Activated CD8-positive, alpha-beta T cell treated with anti-CD3 and anti-CD28 coated beads, Interleukin-2, amount 10 ng/mL, durations not matched to agents 7 days and 5 days (primary cell): ENCODE measurements at regions not wholly inside any gene's neighbourhood (a gene's known extent, or its start where the extent isn't known, plus 50 kb on each side); places are given as distances from the start of the nearest gene placed in this dataset.
"Not testable (repeated sequence)": the region's sequence is repeated elsewhere in the genome, so short reads cannot be mapped to it uniquely, and the experiment has no call there.

ENCODE experiments used
- ATAC-seq: fragments of 150-1000 bp; cut with Tn5 transposase; one replicate; pipeline ENCODE4 v1.10.0; 2021; ENCODE audit warnings: moderate library complexity
- CTCF ChIA-PET: fragments of 350-600 bp; sonication (Branson Sonifier 250); formaldehyde crosslinking; loops from one replicate; lab custom pipeline; 2021; ENCODE audit warnings: antibody characterized with exemption; lab: Charles Lee
- POLR2A ChIA-PET: fragments of 350-600 bp; sonication (Branson Sonifier 250); formaldehyde crosslinking; loops from one replicate; lab custom pipeline; 2021; ENCODE audit warnings: antibody characterized with exemption; lab: Charles Lee
- DNase-seq: peaks from one replicate; pipeline ENCODE4 v3.0.0-alpha.2; 2020
- H3K27ac Mint-ChIP-seq: one replicate; pipeline ENCODE4 v1.8.0; 2021; ENCODE audit warnings: mild to moderate bottlenecking, mixed read lengths
- H3K27me3 Mint-ChIP-seq: one replicate; pipeline ENCODE4 v1.8.0; 2021; ENCODE audit warnings: low read depth, mixed read lengths
- H3K36me3 Mint-ChIP-seq: one replicate; pipeline ENCODE4 v1.8.0; 2021; ENCODE audit warnings: low read depth, mixed read lengths
- H3K4me1 Mint-ChIP-seq: one replicate; pipeline ENCODE4 v1.8.0; 2021; ENCODE audit warnings: low read depth, mixed read lengths
- H3K4me3 Mint-ChIP-seq: one replicate; pipeline ENCODE4 v1.8.0; 2021; ENCODE audit warnings: mild to moderate bottlenecking, mixed read lengths
- H3K9me3 Mint-ChIP-seq: one replicate; pipeline ENCODE4 v1.8.0; 2022; ENCODE audit warnings: mixed read lengths; ENCODE audit not compliant: insufficient read depth

DNA sequence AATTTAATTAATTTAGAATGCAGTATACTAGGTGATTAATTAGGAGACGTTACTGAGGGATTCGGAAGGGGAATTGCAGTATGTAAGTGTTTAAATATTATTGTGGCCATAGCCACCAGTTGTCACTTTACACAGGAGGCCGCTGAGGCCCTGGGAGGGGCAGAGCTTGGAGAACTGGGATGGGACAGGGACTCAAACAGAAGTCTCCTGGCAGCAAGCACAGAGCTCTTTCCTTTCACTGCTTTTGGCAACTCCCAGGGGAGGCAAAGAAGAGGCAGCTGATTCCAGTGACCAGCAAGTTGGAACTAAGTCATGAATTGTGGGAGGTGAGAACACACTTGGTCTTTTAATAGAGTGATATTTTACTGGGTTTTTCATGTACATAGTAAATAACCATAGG lies 248.6 kb downstream of the RPLP1 start:
- Mint-ChIP-seq H3K4me3 (no peak overlapping the region), H3K4me1 (no peaks in the 10 kb centered on the region), H3K27ac (no peak overlapping the region), H3K9me3 (no peaks in the 10 kb centered on the region), H3K27me3 (peaks cover 5% of the 10 kb centered on the region), H3K36me3 (peaks cover 5% of the 10 kb centered on the region)
- no peak for DNase-seq
- no peak for ATAC-seq
- ChIA-PET POLR2A (no interaction called here), CTCF (interaction anchor here (1.5 kb wide), 1 partner anchor 12 kb away, joined by 6 read pairs; no protein-coding TSS in a partner anchor)

DNA sequence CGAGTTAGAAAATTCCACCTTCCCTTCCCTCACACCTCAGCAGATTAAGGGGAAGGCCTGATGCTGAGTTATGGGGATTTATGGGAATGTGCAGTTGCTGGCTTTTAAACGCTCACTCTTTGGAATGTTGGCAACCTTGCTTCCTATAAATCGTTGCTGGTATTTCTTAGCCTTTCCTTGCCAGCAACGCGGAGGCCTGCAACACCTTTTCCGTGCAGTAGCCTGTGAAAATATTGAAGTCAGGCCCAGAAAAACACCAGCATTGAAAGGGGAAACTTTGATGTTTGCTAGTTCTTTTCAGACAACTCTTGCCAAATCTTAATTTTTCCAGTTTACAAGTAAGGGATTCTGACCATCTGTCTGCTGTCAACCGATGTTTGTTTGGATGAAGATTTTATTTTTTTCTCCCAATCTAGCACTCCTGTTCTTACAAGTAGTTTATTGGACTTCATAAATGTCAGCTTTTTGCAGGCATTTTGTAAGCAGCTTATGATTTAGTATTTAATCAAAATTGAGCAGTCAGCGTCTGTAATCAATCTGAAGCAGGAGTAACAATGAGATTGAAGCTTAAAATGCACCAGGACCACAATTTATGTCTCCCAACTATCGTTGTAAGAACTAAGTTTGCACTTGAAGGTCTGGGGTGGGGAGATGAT lies 251.0 kb downstream of the RPLP1 start:
- Mint-ChIP-seq H3K36me3 (peaks cover 23% of the 10 kb centered on the region), H3K27ac (no peak overlapping the region), H3K9me3 (peaks cover 8% of the 10 kb centered on the region), H3K4me3 (no peak overlapping the region), H3K4me1 (no peaks in the 10 kb centered on the region), H3K27me3 (no peaks in the 10 kb centered on the region)
- CTCF ChIA-PET: no interaction called here
- ATAC-seq: no peak
- POLR2A ChIA-PET: interaction anchor here (1.2 kb wide), 1 partner anchor 10 kb away, joined by 3 read pairs; no protein-coding TSS in a partner anchor
- DNase-seq: no peak

DNA sequence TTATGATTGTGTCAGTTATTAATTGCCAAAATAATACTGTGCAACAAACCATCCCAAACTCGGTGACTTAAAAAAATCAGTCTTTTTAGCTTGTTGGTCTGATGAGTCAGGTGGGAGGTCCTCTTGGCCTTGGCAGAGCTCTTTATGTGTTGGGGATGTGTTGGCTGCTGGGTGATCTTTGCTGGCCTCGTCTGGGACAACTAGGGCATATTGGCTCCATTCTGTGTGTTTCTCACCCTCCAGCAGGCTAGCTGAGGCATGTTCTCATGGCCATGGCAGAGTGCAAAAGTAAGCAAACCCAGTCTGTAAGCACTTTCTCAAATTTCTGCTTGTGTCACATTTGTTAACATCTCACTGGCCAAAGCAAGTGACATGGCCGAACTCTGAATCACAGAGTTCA lies 251.6 kb downstream of the RPLP1 start:
- CTCF ChIA-PET: no interaction called here
- Mint-ChIP-seq H3K4me3 (no peak overlapping the region), H3K4me1 (no peaks in the 10 kb centered on the region), H3K27ac (no peak overlapping the region), H3K9me3 (peaks cover 13% of the 10 kb centered on the region), H3K27me3 (no peaks in the 10 kb centered on the region), H3K36me3 (peaks cover 27% of the 10 kb centered on the region)
- ATAC-seq (no peak), DNase-seq (no peak)
- POLR2A ChIA-PET: no interaction called here

DNA sequence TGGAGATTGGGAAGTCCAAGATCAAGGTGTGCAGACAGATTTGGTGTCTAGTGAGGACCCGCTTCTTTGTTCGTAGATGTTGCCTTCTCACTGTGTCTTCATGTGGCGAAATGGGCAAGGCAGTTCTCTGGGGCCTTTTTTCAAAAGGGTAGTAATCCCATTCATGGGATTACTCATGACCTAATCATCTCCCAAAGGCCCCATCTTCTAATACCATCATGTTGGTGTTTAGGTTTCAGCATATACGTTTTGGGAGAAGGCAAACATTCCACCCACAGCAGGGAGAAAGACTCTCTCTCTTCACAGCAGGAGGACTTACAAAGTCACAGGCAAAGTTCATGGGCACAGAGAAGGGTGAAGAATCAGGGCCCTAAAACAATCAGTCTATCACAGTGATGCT lies 252.1 kb downstream of the RPLP1 start:
- no peak overlapping the region for H3K27ac Mint-ChIP-seq
- ATAC-seq (no peak), DNase-seq (no peak)
- H3K9me3 Mint-ChIP-seq: peaks cover 17% of the 10 kb centered on the region
- H3K27me3 Mint-ChIP-seq: no peaks in the 10 kb centered on the region
- no peaks in the 10 kb centered on the region for H3K4me1 Mint-ChIP-seq
- POLR2A ChIA-PET: no interaction called here
- CTCF ChIA-PET: no interaction called here
- no peak overlapping the region for H3K4me3 Mint-ChIP-seq
- peaks cover 32% of the 10 kb centered on the region for H3K36me3 Mint-ChIP-seq

DNA sequence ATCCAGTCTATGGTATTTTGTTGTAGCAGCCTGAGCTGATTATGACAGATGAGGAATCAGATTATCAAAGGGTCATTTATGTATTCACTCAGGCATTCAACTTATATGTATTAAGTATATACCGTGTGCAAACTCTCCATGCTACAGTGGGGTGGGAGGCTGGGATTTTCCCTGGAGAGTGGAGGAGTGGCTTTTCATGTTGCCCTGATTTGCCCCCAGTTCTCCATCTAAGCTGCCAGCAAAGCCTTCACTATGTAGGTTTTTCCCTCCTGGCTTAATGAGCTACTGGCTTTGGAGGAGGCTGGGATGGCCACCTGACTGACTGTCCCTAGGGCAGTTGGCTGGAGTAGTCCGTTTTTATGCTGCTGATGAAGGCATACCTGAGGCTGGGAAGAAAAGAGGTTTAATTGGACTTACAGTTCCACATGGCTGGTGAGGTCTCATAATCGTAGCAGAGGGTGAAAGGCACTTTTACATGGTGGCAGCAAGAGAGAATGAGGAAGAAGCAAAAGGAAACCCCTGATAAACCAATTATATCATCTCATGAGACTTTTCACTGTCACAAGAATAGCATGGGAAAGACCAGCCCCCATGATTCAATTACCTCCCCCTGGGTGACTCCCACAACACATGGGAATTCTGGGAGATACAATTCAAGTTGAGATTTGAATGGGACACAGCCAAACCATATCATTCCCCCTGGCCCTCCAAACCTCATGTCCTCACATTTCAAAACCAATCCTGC lies 253.9 kb downstream of the RPLP1 start:
- ATAC-seq: no peak
- Mint-ChIP-seq H3K27me3 (peaks cover 2% of the 10 kb centered on the region), H3K27ac (no peak overlapping the region), H3K4me3 (no peak overlapping the region), H3K9me3 (peaks cover 19% of the 10 kb centered on the region), H3K4me1 (peaks cover 2% of the 10 kb centered on the region), H3K36me3 (peaks cover 36% of the 10 kb centered on the region)
- no peak for DNase-seq
- ChIA-PET CTCF (no interaction called here), POLR2A (no interaction called here)

DNA sequence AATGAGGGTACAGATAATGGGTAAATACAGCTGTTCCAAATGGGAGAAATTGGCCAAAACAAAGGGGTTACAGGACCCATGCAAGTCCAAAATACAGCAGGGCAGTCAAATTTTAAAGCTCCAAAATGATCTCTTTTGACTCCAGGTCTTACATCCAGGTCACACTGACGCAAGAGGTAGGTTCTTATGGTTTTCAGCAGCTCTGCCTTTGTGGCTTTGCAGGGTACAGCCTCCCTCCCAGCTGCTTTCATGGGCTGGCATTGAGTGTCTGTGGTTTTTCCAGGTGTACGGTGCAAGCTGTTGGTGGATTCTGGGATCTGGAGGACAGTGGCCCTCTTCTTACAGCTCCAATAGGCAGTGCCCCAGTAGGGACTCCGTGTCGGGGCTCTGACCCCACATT lies 254.6 kb downstream of the RPLP1 start:
- H3K27ac Mint-ChIP-seq, ATAC-seq, H3K27me3 Mint-ChIP-seq, H3K4me3 Mint-ChIP-seq, POLR2A ChIA-PET, DNase-seq, H3K4me1 Mint-ChIP-seq: not testable (repeated sequence)
- peaks cover 36% of the 10 kb centered on the region for H3K36me3 Mint-ChIP-seq
- CTCF ChIA-PET: interaction anchor here (1.5 kb wide), 1 partner anchor 13 kb away, joined by 3 read pairs; no protein-coding TSS in a partner anchor
- H3K9me3 Mint-ChIP-seq: peaks cover 19% of the 10 kb centered on the region

DNA sequence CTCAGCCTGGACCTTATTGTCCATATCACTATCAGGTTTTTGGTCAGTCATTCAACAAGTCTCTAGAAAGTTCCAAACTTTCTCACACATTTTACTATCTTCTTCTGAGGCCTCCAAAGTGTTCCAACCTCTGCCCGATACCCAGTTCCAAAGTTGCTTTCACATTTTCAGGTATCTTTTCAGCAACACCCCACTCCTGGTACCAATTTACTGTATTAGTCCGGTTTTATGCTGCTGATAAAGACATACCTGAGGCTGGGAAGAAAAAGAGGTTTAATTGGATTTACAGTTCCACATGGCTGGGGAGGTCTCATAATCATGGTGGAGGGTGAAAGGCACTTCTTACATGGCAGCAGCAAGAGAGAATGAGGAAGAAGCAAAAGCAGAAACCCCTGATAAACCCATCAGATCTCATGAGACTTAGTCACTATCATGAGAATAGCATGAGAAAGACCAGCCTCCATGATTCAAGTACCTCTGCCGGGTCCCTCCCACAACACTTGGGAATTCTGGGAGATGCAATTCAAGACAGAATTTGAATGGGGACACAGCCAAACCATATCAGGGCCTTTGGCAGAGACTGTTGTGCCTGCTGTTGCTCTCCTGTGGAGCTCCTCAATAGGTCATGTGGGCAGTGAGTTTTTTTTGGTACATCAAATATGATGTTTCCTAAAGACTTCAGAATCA lies 256.0 kb downstream of the RPLP1 start:
- peaks cover 36% of the 10 kb centered on the region for H3K36me3 Mint-ChIP-seq
- CTCF ChIA-PET: interaction anchor here (1.5 kb wide), 1 partner anchor 11 kb away, joined by 3 read pairs; no protein-coding TSS in a partner anchor
- H3K4me3 Mint-ChIP-seq, ATAC-seq, DNase-seq, H3K27me3 Mint-ChIP-seq, POLR2A ChIA-PET, H3K27ac Mint-ChIP-seq: not testable (repeated sequence)
- peaks cover 19% of the 10 kb centered on the region for H3K9me3 Mint-ChIP-seq
- peaks cover 18% of the 10 kb centered on the region for H3K4me1 Mint-ChIP-seq

DNA sequence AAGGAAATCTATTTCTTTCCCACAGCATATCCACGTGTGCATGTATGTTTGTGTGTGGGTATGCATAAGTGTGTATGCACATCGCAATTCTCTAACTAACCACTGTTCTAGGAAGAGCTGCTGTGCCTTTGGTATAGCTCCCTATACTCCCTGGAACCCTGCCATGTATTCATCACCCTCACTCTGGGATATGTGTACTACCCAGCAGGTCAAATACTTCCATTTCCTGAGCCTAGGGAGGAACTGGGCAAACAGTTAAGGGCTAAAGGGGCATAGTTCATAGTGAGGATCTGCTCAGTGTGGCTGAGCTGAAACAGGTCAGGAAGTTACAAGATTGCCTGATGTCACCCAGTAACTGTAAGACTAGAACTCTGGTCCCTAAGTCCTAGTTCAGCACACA lies 260.4 kb downstream of the RPLP1 start:
- H3K27me3 Mint-ChIP-seq: peaks cover 2% of the 10 kb centered on the region
- ChIA-PET CTCF (interaction anchor here (0.6 to 2.7 kb wide), 13 partner anchors 11 to 897 kb away, joined by 3 to 12 read pairs (median 3); no protein-coding TSS in a partner anchor), POLR2A (interaction anchor here (0.6 to 1.8 kb wide), 2 partner anchors 122 to 261 kb away, joined by 4 read pairs; partner anchors contain the start of gene RPLP1)
- H3K4me1 Mint-ChIP-seq: peaks cover 59% of the 10 kb centered on the region
- H3K4me3 Mint-ChIP-seq: no peak overlapping the region
- DNase-seq (no peak), ATAC-seq (no peak)
- peak overlapping the region; percentile 91 for H3K27ac Mint-ChIP-seq
- peaks cover 17% of the 10 kb centered on the region for H3K9me3 Mint-ChIP-seq
- peaks cover 33% of the 10 kb centered on the region for H3K36me3 Mint-ChIP-seq

DNA sequence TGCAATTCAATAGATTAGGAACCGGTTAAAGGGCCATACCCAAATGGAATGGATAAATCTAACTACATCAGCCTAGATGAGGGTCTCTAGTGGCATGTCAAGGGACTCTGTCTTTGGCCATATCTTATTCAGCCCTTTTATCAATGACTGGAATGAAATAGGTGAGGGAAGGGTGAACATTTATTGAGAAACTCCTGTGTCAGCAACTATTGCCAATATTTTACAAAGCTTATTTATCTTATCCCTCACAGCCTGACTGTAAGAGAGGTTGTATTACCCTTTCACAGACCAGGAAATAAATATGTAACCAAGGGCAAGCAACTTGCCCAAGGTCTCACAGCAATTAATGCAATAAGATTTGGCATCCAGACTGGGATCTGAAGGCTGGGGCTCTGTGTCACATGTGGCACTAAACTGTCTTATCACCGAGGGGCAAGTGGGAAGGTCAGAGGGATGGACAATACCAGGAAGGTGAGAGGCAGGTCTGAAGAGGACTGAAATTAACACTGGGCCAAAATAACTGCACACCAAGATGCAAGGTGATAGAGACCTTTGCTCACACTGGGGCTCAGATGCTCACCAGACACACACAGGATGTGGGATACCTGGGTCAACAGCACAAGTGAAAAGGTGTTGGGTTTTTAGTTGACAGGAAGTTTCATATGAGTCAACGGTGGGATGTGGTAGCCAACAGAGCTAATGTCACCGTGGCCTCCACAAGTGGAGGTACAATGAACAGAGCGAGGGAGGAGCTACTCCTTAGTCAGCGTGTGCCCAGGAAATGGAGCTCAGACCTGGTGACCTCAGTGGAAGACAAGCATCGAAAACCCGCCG lies 261.3 kb downstream of the RPLP1 start:
- Mint-ChIP-seq H3K4me1 (peaks cover 68% of the 10 kb centered on the region), H3K36me3 (peaks cover 28% of the 10 kb centered on the region), H3K27me3 (peaks cover 2% of the 10 kb centered on the region), H3K9me3 (peaks cover 7% of the 10 kb centered on the region), H3K27ac (peak overlapping the region; percentile 91), H3K4me3 (peak overlapping the region; percentile 27)
- POLR2A ChIA-PET: interaction anchor here (0.6 to 1.9 kb wide), 8 partner anchors 10 to 433 kb away, joined by 3 to 8 read pairs (median 3); partner anchors contain the start of genes RPLP1 and TLE3
- DNase-seq (peak; percentile 94), ATAC-seq (peak; percentile 94)
- CTCF ChIA-PET: interaction anchor here (0.6 to 2.7 kb wide), 18 partner anchors 10 to 774 kb away, joined by 3 to 12 read pairs (median 4); partner anchors contain the start of gene TLE3

DNA sequence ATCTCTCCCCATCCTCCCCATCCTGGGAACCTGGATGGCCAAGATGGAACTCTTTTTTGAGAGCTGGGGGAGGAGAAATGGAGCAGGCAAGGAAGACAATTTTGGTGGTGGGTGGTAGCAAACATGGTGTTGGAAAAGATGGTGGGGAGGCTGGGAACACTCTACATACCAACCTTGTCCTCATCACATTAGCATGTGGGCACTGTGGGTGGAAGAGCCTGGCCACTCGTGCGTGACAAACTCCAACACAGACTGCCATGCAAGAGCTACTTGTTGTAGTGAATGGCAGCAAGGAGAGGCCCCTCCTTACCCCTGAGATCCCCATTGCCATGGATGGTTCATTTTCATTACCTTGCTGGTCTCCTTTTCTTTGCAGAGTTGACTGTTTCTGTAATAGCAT lies 262.6 kb downstream of the RPLP1 start:
- Mint-ChIP-seq H3K4me1 (peaks cover 81% of the 10 kb centered on the region), H3K9me3 (no peaks in the 10 kb centered on the region), H3K27ac (peak overlapping the region; percentile 91), H3K4me3 (no peak overlapping the region), H3K27me3 (peaks cover 2% of the 10 kb centered on the region), H3K36me3 (peaks cover 26% of the 10 kb centered on the region)
- ChIA-PET CTCF (interaction anchor here (0.8 to 2.7 kb wide), 3 partner anchors 8 to 237 kb away, joined by 3 to 12 read pairs (median 4); no protein-coding TSS in a partner anchor), POLR2A (interaction anchor here (1.9 kb wide), 1 partner anchor 382 kb away, joined by 8 read pairs; the partner anchor contains the start of gene TLE3)
- ATAC-seq: no peak
- DNase-seq: no peak

DNA sequence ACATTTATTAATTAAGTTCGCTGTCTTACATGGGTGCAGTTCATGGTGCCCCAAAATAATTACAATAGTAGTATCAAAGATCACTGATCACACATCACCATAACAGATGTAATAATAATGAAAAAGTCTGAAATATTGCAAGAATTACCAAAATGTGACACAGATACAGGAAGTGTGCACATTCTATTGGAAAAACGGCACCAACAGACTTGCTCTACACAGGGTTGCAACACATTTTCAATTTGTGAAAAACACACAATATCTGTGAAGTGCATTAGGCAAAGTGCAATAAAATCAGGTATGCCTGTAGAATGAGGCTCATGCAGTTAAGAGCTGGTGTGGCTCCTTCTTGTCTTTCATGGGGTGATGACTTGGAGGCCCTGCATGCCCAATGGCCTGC lies 265.8 kb downstream of the RPLP1 start:
- ATAC-seq (no peak), DNase-seq (no peak)
- Mint-ChIP-seq H3K9me3 (no peaks in the 10 kb centered on the region), H3K4me3 (no peak overlapping the region), H3K27ac (peak overlapping the region; percentile 93), H3K36me3 (peaks cover 29% of the 10 kb centered on the region), H3K27me3 (no peaks in the 10 kb centered on the region), H3K4me1 (peaks cover 96% of the 10 kb centered on the region)
- CTCF ChIA-PET: interaction anchor here (0.5 to 4.1 kb wide), 6 partner anchors 10 to 1292 kb away, joined by 3 to 24 read pairs (median 4); no protein-coding TSS in a partner anchor
- POLR2A ChIA-PET: no interaction called here
